ENCODE measurements at regions not wholly inside any gene's neighbourhood (a gene's known extent, or its start where the extent isn't known, plus 50 kb on each side); places are given as distances from the start of the nearest gene placed in this dataset.

GRCh38 chr2:2993172-2993692, 384.4 kb downstream of the EIPR1 start:
- TF ChIP-seq CTCF (IDR thresholded peaks at IDR 0.05; ENCODE audit: insufficient read depth, missing control alignments): no peak
- DNase-seq (ENCODE audit: insufficient read length, low spot score) (no peak), FAIRE-seq (no peak)

GRCh38 chr2:2992634-2993033, 385.0 kb downstream of the EIPR1 start:
- FAIRE-seq (peak; percentile 51), DNase-seq (ENCODE audit: insufficient read length, low spot score) (no peak)

GRCh38 chr2:2985020-2985419, 392.6 kb downstream of the EIPR1 start:
- TF ChIP-seq CTCF (IDR thresholded peaks at IDR 0.05; ENCODE audit: insufficient read depth, missing control alignments): no peak
- FAIRE-seq (no peak), DNase-seq (ENCODE audit: insufficient read length, low spot score) (no peak)

More at GRCh38 chr2:2992634-2993033, 385.0 kb downstream of the EIPR1 start:
- no peak for TF ChIP-seq CTCF (IDR thresholded peaks at IDR 0.05; ENCODE audit: insufficient read depth, missing control alignments)

- no peak for FAIRE-seq
- no peak for TF ChIP-seq CTCF (IDR thresholded peaks at IDR 0.05; ENCODE audit: insufficient read depth, missing control alignments)
- no peak for DNase-seq (ENCODE audit: insufficient read length, low spot score)
These were observed 396.6 kb downstream of the EIPR1 start for GRCh38 chr2:2981000-2981399.

- TF ChIP-seq CTCF (IDR thresholded peaks at IDR 0.05; ENCODE audit: insufficient read depth, missing control alignments): no peak
- FAIRE-seq (no peak), DNase-seq (ENCODE audit: insufficient read length, low spot score) (no peak)
These were observed 402.6 kb downstream of the EIPR1 start for GRCh38 chr2:2974982-2975381.

- DNase-seq (ENCODE audit: insufficient read length, low spot score): no peak
- FAIRE-seq: no peak
- TF ChIP-seq CTCF (IDR thresholded peaks at IDR 0.05; ENCODE audit: insufficient read depth, missing control alignments): no peak
These were observed 417.0 kb downstream of the EIPR1 start for GRCh38 chr2:2960441-2961133.

- DNase-seq (ENCODE audit: insufficient read length, low spot score): no peak
- no peak for FAIRE-seq
- TF ChIP-seq CTCF (IDR thresholded peaks at IDR 0.05; ENCODE audit: insufficient read depth, missing control alignments): no peak
These were observed 427.1 kb downstream of the EIPR1 start for GRCh38 chr2:2950403-2950952.

Data from D721Med (cell line).